ACHN (cell line): ENCODE measurements at regions not wholly inside any gene's neighbourhood (a gene's known extent, or its start where the extent isn't known, plus 50 kb on each side); places are given as distances from the start of the nearest gene placed in this dataset.
"Not testable (repeated sequence)": the region's sequence is repeated elsewhere in the genome, so short reads cannot be mapped to it uniquely, and the experiment has no call there.

Experiments used
- DNase-seq: peaks from one replicate; pipeline ENCODE4 v3.0.0-alpha.2; 2015
- in situ Hi-C: cut with HindIII; loops from 2 replicates; pipeline ENCODE4 v1.10.0; 2017; ENCODE audit warnings: low sequenced_read_pairs, low pct_ligation_motif_present, low pct_unique_long_range_greater_than_20kb

- in situ Hi-C loops, result no loop called here
- DNase-seq, result no peak
Observed at GRCh38 chr1:103469801-103470200, 55.7 kb upstream of the RNPC3 start.

GRCh38 chr1:103467100-103467499 lies 58.4 kb upstream of the RNPC3 start:
- no peak for DNase-seq
- in situ Hi-C loops, result no loop called here

GRCh38 chr1:103461161-103462105 lies 64.1 kb upstream of the RNPC3 start:
- DNase-seq, result peak; percentile 28
- in situ Hi-C loops, result no loop called here

DNA sequence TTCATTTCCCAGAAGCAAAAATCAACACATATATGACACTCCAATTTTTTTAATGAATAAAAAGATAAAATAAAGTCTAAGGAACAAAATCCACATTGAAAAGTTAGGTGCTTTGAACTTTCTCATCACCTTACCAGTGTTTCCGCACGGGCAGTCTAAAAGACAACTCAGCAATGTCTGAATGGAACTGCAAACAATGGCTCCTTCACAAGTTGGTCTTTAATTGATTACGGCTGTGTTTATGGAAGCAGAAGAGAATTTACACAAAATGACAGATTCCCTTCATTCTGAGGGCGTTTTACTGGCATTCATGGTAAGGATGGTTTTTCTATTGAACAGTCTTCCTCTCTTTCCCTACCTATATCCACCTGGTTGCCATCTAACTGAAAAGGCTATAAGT lies 65.0 kb upstream of the RNPC3 start:
- DNase-seq, result no peak

DNA sequence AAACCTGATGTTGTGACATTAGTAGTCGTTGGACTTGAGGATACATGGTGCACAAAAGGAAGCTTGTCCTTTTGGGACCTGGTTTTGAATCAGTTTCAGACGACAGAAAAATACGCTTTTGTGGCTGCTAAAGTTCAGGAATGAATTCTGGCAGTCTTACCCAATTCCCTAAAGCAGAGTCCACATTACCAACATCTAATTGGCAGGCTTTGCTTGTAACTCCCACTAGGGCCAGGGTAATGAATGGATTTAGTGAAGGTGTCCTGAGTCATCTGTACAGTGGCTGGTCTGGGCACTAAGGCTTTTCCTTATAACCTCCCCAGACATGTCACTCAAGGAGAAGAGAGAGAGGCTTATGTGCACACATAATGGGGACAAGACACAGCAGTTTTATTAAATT lies 66.2 kb upstream of the RNPC3 start:
- no peak for DNase-seq
- in situ Hi-C loops, result no loop called here

More for the DNA sequence above, 65.0 kb upstream of the RNPC3 start:
- in situ Hi-C loops, result no loop called here

DNA sequence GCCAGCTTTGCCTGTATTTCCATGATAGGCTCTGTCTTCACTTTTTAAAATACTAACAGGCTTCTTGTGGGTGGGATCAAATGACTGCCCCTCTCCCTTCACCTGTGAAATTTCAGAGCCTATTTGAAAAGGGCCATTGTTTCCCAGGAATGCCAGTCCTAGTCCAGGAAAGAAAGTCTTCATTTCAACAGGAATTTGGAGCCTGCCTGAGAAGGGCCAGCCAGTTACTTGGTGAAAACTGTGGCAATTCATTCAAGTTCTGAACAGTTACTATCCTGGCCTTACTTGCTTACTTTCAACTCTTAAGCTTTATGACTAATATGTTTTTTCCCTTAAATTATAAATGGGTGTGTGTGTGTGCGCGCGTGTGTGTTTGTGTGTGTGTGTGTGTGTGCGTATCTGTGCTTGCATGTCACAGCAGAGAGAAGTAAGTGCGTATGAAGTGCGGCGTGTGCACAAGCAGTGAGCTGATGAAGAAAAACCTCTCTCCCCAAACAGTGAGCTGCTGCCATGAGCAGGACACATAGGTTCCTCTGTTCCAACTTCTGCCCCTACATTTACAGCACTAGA lies 67.5 kb upstream of the RNPC3 start:
- no peak for DNase-seq
- in situ Hi-C loops, result no loop called here

- in situ Hi-C loops, result no loop called here
- no peak for DNase-seq
Observed at GRCh38 chr1:103448560-103448959, 76.9 kb upstream of the RNPC3 start.

GRCh38 chr1:103447471-103447870 lies 78.0 kb upstream of the RNPC3 start:
- in situ Hi-C loops, result no loop called here
- no peak for DNase-seq

DNA sequence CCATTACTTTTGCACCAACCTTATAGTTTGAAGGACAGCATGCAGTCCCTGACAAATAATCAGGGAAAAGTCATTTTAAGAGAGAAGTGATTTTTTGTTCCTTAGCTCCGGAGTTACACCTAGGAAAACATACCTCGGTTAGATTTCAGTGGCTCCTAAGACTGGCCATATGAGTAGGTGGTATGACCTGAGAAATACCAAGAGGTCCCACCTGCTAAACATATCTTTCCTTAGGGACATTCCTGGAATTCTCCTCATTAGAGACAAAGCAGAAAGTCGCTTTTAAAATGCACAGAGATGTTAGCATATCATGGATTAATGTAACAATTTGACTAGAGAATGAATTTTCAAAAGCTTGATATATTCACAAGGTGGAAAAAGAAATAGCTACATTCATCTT lies 84.2 kb upstream of the RNPC3 start:
- in situ Hi-C loops, result no loop called here
- no peak for DNase-seq

- in situ Hi-C loops, DNase-seq: not testable (repeated sequence)
Observed at GRCh38 chr1:103436568-103437100, 88.9 kb upstream of the RNPC3 start.

DNA sequence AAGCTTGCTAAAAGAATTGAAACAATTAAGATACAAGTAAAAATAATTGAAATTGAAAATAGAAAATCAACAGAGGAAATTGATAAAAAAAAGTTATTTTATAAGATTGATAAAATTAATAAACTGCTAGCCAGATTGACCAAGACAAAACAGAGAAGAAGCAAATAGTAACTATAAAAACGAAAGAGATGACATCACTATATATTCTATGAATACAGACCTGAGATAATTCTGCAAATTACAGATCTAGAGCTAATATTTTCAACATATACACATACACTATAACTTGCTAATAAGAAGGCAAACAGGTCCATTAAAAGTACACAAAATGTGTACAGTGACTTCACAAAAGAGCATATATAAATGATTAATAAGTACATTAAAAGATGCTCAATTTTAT lies 90.1 kb upstream of the RNPC3 start:
- in situ Hi-C loops, result no loop called here
- DNase-seq, result no peak

DNA sequence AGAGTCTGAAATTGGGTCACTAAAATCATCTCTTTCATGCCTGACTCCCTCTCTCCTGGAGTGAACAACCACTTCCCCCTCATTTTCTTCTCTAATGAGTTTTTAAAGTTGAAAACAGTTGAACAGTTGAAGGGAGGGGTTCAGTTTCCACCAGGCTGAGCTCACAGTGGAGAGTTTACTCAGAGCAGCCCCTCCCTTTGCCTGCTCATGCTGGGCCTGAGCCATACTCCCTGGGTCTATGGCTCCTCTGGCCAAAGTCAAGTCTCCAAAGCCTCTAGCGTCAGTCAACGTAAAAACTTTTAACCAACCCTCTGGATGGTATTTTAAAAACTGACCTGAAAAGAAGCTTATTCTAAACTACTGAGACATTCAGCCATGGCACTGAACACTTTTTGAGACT lies 100.8 kb upstream of the RNPC3 start:
- in situ Hi-C loops, result no loop called here
- no peak for DNase-seq

DNA sequence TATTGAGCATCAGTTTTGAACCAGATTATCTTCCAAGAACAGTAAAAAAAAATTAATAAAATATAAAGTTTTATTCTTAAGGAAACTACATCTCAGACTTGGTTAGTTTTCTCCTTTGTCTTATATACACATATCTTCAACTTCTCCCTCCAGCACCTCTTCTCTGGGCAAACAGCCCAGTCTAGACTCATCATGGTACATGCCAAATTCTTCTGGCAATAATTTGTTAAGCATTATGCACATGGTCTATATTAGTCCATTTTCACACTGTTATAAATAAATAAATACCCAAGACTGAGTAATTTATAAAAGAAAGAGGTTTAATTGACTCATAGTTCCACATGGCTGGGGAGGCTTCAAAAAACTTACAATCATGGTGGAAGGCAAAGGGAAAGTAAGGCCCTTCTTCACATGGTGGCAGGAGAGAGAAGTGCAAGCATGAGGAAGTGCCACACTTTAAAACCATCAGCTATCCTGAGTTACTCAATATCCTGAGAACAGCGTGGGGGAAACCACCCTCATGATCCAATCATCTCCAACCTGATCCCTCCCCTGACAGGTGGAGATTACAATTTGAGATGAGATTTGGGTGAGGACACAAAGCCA lies 108.7 kb upstream of the RNPC3 start:
- in situ Hi-C loops, result no loop called here

DNA sequence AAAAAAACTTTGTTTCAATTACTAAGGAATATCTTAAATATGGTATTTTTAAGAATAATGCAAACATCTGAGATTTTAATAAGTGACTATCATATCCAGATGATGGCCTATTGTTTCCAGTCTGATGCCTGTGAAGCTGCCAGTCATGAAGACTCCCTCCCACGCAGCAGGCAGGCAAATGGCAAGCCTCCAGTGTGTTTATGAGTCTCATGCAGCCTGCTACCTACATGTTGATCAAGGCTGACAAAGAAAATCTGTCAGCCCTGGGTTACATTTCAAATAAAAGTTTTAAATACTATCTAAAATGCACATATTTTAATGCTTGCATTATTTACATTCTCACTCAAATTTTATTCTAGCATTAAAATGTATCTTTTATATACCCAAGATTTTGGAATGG lies 137.6 kb upstream of the RNPC3 start:
- no peak for DNase-seq
- in situ Hi-C loops, result no loop called here

More for the DNA sequence above, 108.7 kb upstream of the RNPC3 start:
- DNase-seq, result no peak

DNA sequence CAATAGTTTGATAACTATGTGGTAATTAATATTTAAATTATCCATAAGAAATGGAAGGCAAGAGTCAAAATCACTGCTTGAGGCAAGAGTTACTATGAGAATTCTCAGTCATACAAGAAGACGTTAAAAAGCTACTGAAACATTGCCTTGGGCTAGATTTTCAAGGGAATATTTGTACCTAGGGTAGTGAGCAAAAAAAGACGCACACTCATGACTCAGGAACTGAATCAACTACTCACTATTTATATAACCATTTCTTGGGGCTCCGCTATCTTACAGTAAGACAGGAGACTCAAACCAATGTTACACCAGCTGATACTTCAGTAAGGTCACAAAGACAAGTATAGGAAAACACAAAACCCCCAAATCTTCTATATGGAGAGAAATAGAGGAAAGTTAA lies 151.5 kb upstream of the RNPC3 start:
- in situ Hi-C loops, result no loop called here
- no peak for DNase-seq

DNA sequence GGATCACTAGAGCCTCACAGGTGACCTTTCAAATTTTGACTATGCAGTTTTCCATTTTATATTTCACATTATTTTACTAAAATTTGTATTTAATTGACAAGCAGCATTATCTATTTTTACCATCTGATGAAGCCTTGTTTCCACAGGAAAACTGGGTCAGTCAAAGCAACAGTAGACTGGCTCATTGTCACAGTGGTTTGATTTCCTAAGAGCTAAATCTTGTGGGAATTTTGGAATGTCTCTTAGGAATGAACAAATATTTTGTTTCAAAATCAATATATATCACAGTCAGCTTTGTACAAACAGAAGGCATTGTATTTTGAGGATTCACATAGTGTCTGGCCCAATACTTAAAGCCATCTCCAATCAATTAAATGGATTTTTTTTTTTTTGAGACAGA lies 152.6 kb upstream of the RNPC3 start:
- in situ Hi-C loops, result no loop called here
- no peak for DNase-seq

GRCh38 chr1:103371234-103371633 lies 154.3 kb upstream of the RNPC3 start:
- DNase-seq, result no peak
- in situ Hi-C loops, result no loop called here

DNA sequence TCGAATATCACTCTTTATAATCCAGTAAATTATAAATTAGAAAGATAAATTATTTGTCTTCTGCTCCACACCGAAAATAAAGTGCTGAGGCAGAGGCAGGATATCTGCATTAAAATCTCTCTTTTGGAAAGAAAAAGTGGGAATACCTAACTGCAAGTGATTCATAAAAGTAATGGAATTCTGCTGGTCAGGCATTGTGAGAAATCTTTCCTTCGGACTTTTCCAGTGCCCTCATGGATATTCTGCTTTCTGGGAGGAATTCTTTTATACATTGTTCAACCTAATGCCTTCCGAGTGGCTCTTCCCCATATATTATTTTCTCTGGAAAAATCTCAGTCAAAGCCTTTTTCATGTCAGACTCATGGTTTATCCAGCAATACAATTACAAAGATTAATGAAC lies 158.3 kb upstream of the RNPC3 start:
- no peak for DNase-seq
- in situ Hi-C loops, result no loop called here

- no peak for DNase-seq
- in situ Hi-C loops, result no loop called here
Observed at GRCh38 chr1:103365860-103366569, 159.5 kb upstream of the RNPC3 start.
